Keratinocyte (primary cell): ENCODE measurements at regions not wholly inside any gene's neighbourhood (a gene's known extent, or its start where the extent isn't known, plus 50 kb on each side); places are given as distances from the start of the nearest gene placed in this dataset.

Experiments used
- DNase-seq: peaks from one replicate; pipeline ENCODE4 v3.0.0-alpha.2; 2011; ENCODE audit warnings: low read depth, missing footprints, low spot score
- FAIRE-seq: peaks from 2 replicates; lab custom pipeline; 2011; peaks lifted over from hg19 to GRCh38; lab: Jason Lieb, UNC
- H2AFZ ChIP-seq: 2 replicates; pipeline ENCODE4 v1.6.0; 2012; ENCODE audit warnings: low read length, control low read depth, inconsistent platforms; ENCODE audit not compliant: control insufficient read depth
- H3K27ac ChIP-seq: 2 replicates; pipeline ENCODE4 v1.5.1; 2011; ENCODE audit warnings: low read length; ENCODE audit not compliant: control insufficient read depth, insufficient read depth
- H3K27me3 ChIP-seq: 3 replicates; pipeline ENCODE4 v1.6.0; 2011; ENCODE audit warnings: low read length; ENCODE audit not compliant: control insufficient read depth, insufficient read depth; ENCODE audit errors: extremely low read depth
- H3K36me3 ChIP-seq, 2 experiments: 2 replicates in 1 of 2; 3 replicates in 1 of 2; pipeline ENCODE4 v1.5.1; 2011; ENCODE audit warnings: low read length in 2 of 2, mild to moderate bottlenecking in 1 of 2; ENCODE audit not compliant: control insufficient read depth in 2 of 2, insufficient read depth in 2 of 2; ENCODE audit errors: extremely low read depth in 1 of 2
- H3K4me1 ChIP-seq: 3 replicates; pipeline ENCODE4 v1.5.1; 2011; ENCODE audit warnings: low read length; ENCODE audit not compliant: control insufficient read depth, insufficient read depth; ENCODE audit errors: extremely low read depth
- H3K4me2 ChIP-seq: 3 replicates; pipeline ENCODE4 v1.6.0; 2011; ENCODE audit warnings: low read depth, low read length; ENCODE audit not compliant: control insufficient read depth, insufficient read depth; ENCODE audit errors: extremely low read depth
- H3K4me3 ChIP-seq, 3 experiments: fragments of 200-600 bp in 1 of 3; sonication (generic) in 1 of 3; 2 replicates in 2 of 3; 3 replicates in 1 of 3; pipeline ENCODE4 v1.5.1; 2011 to 2016; ENCODE audit warnings: low read length in 3 of 3, mild to moderate bottlenecking in 3 of 3, control low read depth in 2 of 3, inconsistent platforms in 1 of 3, low read depth in 1 of 3, mixed read lengths in 1 of 3, mixed run types in 1 of 3, moderate library complexity in 1 of 3; ENCODE audit not compliant: control insufficient read depth in 2 of 3, insufficient read depth in 2 of 3; ENCODE audit errors: extremely low read depth in 1 of 3
- H3K79me2 ChIP-seq: 2 replicates; pipeline ENCODE4 v1.6.0; 2012; ENCODE audit warnings: low read length; ENCODE audit not compliant: control insufficient read depth, insufficient read depth
- H3K9ac ChIP-seq: 3 replicates; pipeline ENCODE4 v1.6.0; 2011; ENCODE audit warnings: low read length; ENCODE audit not compliant: control insufficient read depth, insufficient read depth; ENCODE audit errors: extremely low read depth
- H3K9me1 ChIP-seq: 3 replicates; pipeline ENCODE4 v1.6.0; 2011; ENCODE audit warnings: low read length; ENCODE audit not compliant: control insufficient read depth, insufficient read depth; ENCODE audit errors: extremely low read depth
- H3K9me3 ChIP-seq: 2 replicates; pipeline ENCODE4 v1.5.1; 2012; ENCODE audit warnings: low read depth, low read length; ENCODE audit not compliant: control insufficient read depth
- H4K20me1 ChIP-seq: 3 replicates; pipeline ENCODE4 v1.6.0; 2011; ENCODE audit warnings: low read length; ENCODE audit not compliant: control insufficient read depth, insufficient read depth; ENCODE audit errors: extremely low read depth
- EZH2 ChIP-seq: IDR thresholded peaks from one replicate; pipeline ENCODE4 v1.6.1; 2012; ENCODE audit warnings: inconsistent platforms, mild to moderate bottlenecking, low read length, moderate library complexity
- dilution Hi-C: fragments of 300-500 bp; cut with MboI; formaldehyde crosslinking; loops from one replicate; pipeline ENCODE4 v1.7.0; 2020; ENCODE audit warnings: low sequenced_read_pairs; ENCODE audit not compliant: extremely low pct_ligation_motif_present
- TF ChIP-seq, protein P1 (sequence below), 3 experiments: IDR thresholded peaks in 1 of 3; conservative IDR thresholded peaks in 1 of 3; optimal IDR thresholded peaks in 1 of 3; 2 replicates in 2 of 3; 3 replicates in 1 of 3; pipeline versions ENCODE3 to v1.5.1; 2011; ENCODE audit warnings: low read length in 3 of 3, mild to moderate bottlenecking in 3 of 3, moderate library complexity in 2 of 3, control low read depth in 1 of 3, inconsistent platforms in 1 of 3; ENCODE audit not compliant: insufficient read depth in 2 of 3; ENCODE audit errors: extremely low read depth in 1 of 3

DNA sequence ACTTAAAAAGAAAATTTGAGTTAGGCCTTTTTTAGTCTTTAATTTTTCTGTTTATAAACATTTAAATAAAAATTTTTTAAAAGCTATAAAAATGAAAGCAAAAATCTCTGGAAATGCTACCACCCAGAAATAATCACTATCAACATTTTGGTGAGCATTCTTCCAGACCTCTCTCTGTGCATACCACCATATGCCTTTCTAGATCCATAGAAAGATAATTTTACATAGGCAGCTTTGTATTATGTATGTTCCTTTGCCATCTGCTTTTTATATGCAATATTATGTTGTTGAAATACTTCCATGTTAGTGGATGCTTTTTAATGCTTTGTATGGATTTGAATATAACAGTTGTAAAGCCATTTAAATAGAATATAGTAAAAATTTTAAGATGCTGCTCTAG, 496.7 kb upstream of the HTR1E start:
- dilution Hi-C loops: no loop called here
- H4K20me1 ChIP-seq: no peaks in the 10 kb centered on the region
- DNase-seq (no peak), FAIRE-seq (no peak)
- H3K9me3 ChIP-seq: no peaks in the 10 kb centered on the region
- H3K4me3 ChIP-seq: no peak overlapping the region
- H3K9ac ChIP-seq: no peak overlapping the region
- no peaks in the 10 kb centered on the region for H3K36me3 ChIP-seq
- H3K4me2 ChIP-seq: no peak overlapping the region
- no peaks in the 10 kb centered on the region for H3K4me1 ChIP-seq
- no peaks in the 10 kb centered on the region for H3K9me1 ChIP-seq
- TF ChIP-seq EZH2: no peak
- TF ChIP-seq, protein P1, sequence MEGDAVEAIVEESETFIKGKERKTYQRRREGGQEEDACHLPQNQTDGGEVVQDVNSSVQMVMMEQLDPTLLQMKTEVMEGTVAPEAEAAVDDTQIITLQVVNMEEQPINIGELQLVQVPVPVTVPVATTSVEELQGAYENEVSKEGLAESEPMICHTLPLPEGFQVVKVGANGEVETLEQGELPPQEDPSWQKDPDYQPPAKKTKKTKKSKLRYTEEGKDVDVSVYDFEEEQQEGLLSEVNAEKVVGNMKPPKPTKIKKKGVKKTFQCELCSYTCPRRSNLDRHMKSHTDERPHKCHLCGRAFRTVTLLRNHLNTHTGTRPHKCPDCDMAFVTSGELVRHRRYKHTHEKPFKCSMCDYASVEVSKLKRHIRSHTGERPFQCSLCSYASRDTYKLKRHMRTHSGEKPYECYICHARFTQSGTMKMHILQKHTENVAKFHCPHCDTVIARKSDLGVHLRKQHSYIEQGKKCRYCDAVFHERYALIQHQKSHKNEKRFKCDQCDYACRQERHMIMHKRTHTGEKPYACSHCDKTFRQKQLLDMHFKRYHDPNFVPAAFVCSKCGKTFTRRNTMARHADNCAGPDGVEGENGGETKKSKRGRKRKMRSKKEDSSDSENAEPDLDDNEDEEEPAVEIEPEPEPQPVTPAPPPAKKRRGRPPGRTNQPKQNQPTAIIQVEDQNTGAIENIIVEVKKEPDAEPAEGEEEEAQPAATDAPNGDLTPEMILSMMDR (optimal IDR thresholded peaks at IDR 0.05 in 1 of 3, IDR thresholded peaks at IDR 0.05 in 1 of 3, conservative IDR thresholded peaks at IDR 0.05 in 1 of 3; ENCODE audit: extremely low read depth in 1 of 3, insufficient read depth in 2 of 3, low read length in 3 of 3): no peak
- no peaks in the 10 kb centered on the region for H3K27me3 ChIP-seq
- no peak overlapping the region for H3K27ac ChIP-seq
- no peak overlapping the region for H2AFZ ChIP-seq
- H3K79me2 ChIP-seq: no peaks in the 10 kb centered on the region

DNA sequence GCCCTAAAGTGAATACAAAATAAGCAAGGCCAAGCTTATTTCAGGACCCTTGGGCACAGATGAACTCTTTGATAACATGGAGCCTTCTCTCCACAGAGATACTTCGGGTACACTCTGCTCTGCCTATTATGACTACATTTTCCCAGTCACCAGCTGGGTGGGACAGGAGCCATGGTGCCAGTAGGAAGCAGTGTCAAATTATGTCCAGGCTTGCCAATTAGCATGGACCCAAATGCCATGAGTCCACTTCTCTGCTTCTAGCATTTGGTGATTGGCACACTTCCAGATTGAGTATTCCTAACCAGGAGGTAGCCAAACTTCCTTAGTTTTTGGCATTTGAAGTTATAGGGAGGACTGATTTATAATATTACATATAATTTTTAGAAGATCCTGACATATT, 513.8 kb upstream of the HTR1E start:
- H3K4me3 ChIP-seq: no peak overlapping the region
- FAIRE-seq: no peak
- dilution Hi-C loops: no loop called here
- no peaks in the 10 kb centered on the region for H3K79me2 ChIP-seq
- DNase-seq: no peak
- H3K4me1 ChIP-seq: no peaks in the 10 kb centered on the region
- no peaks in the 10 kb centered on the region for H3K27me3 ChIP-seq
- no peak overlapping the region for H2AFZ ChIP-seq
- H3K9me3 ChIP-seq: no peaks in the 10 kb centered on the region
- H3K9ac ChIP-seq: no peak overlapping the region
- H3K4me2 ChIP-seq: no peak overlapping the region
- no peaks in the 10 kb centered on the region for H3K9me1 ChIP-seq
- TF ChIP-seq EZH2: no peak
- TF ChIP-seq, protein P1 (optimal IDR thresholded peaks at IDR 0.05 in 1 of 3, IDR thresholded peaks at IDR 0.05 in 1 of 3, conservative IDR thresholded peaks at IDR 0.05 in 1 of 3; ENCODE audit: extremely low read depth in 1 of 3, insufficient read depth in 2 of 3, low read length in 3 of 3): no peak
- no peaks in the 10 kb centered on the region for H3K36me3 ChIP-seq
- H3K27ac ChIP-seq: no peak overlapping the region
- no peaks in the 10 kb centered on the region for H4K20me1 ChIP-seq
